ENCODE measurements at regions not wholly inside any gene's neighbourhood (a gene's known extent, or its start where the extent isn't known, plus 50 kb on each side); places are given as distances from the start of the nearest gene placed in this dataset.

- Histone ChIP-seq H3K4me1 (ENCODE audit: control insufficient read depth in 2 of 3, insufficient read depth in 2 of 3, low read depth in 1 of 3, low read length in 3 of 3) (no peaks in the 10 kb centered on the region), H3K9ac (ENCODE audit: low read length in 3 of 3) (no peak overlapping the region), H3K36me3 (ENCODE audit: control insufficient read depth in 2 of 3, insufficient read depth in 3 of 3, low read length in 3 of 3) (no peaks in the 10 kb centered on the region), H3K4me3 (ENCODE audit: low read length in 3 of 3) (no peak overlapping the region), H3K27ac (ENCODE audit: low read depth in 2 of 2, low read length in 2 of 2) (no peak overlapping the region), H3K27me3 (ENCODE audit: control insufficient read depth, insufficient read depth, low read length) (no peaks in the 10 kb centered on the region), H3K9me3 (ENCODE audit: control insufficient read depth in 2 of 3, insufficient read depth in 1 of 3, low read length in 3 of 3) (no peaks in the 10 kb centered on the region)
- no peak for FAIRE-seq
- DNase-seq = no peak
- intact Hi-C loops (cut with DNase I) = no loop called here
- no peak for TF ChIP-seq CTCF (IDR thresholded peaks at IDR 0.05; ENCODE audit: borderline replicate concordance, extremely low read depth, insufficient read depth)
Observed at GRCh38 chr1:25043228-25043580, 113.1 kb upstream of the RUNX3 start.

GRCh38 chr1:25042331-25043227, 112.5 kb upstream of the RUNX3 start:
- no peak overlapping the region for H3K27ac ChIP-seq (ENCODE audit: low read depth in 2 of 2, low read length in 2 of 2)

GRCh38 chr1:25041916-25042315, 111.8 kb upstream of the RUNX3 start:
- Histone ChIP-seq H3K9me3 (ENCODE audit: control insufficient read depth in 2 of 3, insufficient read depth in 1 of 3, low read length in 3 of 3) (no peaks in the 10 kb centered on the region), H3K27me3 (ENCODE audit: control insufficient read depth, insufficient read depth, low read length) (no peaks in the 10 kb centered on the region), H3K27ac (ENCODE audit: low read depth in 2 of 2, low read length in 2 of 2) (no peak overlapping the region), H3K4me1 (ENCODE audit: control insufficient read depth in 2 of 3, insufficient read depth in 2 of 3, low read depth in 1 of 3, low read length in 3 of 3) (no peaks in the 10 kb centered on the region), H3K36me3 (ENCODE audit: control insufficient read depth in 2 of 3, insufficient read depth in 3 of 3, low read length in 3 of 3) (no peaks in the 10 kb centered on the region), H3K9ac (ENCODE audit: low read length in 3 of 3) (no peak overlapping the region), H3K4me3 (ENCODE audit: low read length in 3 of 3) (no peak overlapping the region)
- intact Hi-C loops (cut with DNase I) = no loop called here
- no peak for FAIRE-seq
- no peak for DNase-seq
- no peak for TF ChIP-seq CTCF (IDR thresholded peaks at IDR 0.05; ENCODE audit: borderline replicate concordance, extremely low read depth, insufficient read depth)

More at GRCh38 chr1:25042331-25043227, 112.5 kb upstream of the RUNX3 start:
- Histone ChIP-seq H3K4me1 (ENCODE audit: control insufficient read depth in 2 of 3, insufficient read depth in 2 of 3, low read depth in 1 of 3, low read length in 3 of 3) (no peaks in the 10 kb centered on the region), H3K4me3 (ENCODE audit: low read length in 3 of 3) (no peak overlapping the region), H3K36me3 (ENCODE audit: control insufficient read depth in 2 of 3, insufficient read depth in 3 of 3, low read length in 3 of 3) (no peaks in the 10 kb centered on the region), H3K9ac (ENCODE audit: low read length in 3 of 3) (no peak overlapping the region), H3K9me3 (ENCODE audit: control insufficient read depth in 2 of 3, insufficient read depth in 1 of 3, low read length in 3 of 3) (no peaks in the 10 kb centered on the region), H3K27me3 (ENCODE audit: control insufficient read depth, insufficient read depth, low read length) (no peaks in the 10 kb centered on the region)
- intact Hi-C loops (cut with DNase I) = no loop called here
- FAIRE-seq (no peak), DNase-seq (no peak)
- TF ChIP-seq CTCF (IDR thresholded peaks at IDR 0.05; ENCODE audit: borderline replicate concordance, extremely low read depth, insufficient read depth) = no peak
